ENCODE measurements at regions not wholly inside any gene's neighbourhood (a gene's known extent, or its start where the extent isn't known, plus 50 kb on each side); places are given as distances from the start of the nearest gene placed in this dataset.

GRCh38 chrX:36684053-36684452 lies 324.1 kb upstream of the FAM47C start:
- no peak overlapping the region for H3K27ac ChIP-seq (ENCODE audit: insufficient read length, low read depth, low read length)
- H3K79me2 ChIP-seq (ENCODE audit: insufficient read depth, low read length) = no peaks in the 10 kb centered on the region
- H3K4me1 ChIP-seq (ENCODE audit: insufficient read depth, low read length) = no peaks in the 10 kb centered on the region
- no peak overlapping the region for H2BK12ac ChIP-seq (ENCODE audit: insufficient read length, low read depth, low read length)
- Mint-ChIP-seq H3K4me1 (no peaks in the 10 kb centered on the region), H3K36me3 (ENCODE audit: insufficient read depth in 1 of 3, low read depth in 3 of 3) (peaks cover 0 to 2% (median 0%) of the 10 kb centered on the region in 3 experiments; a peak in 1 of 7 replicates), H3K9me3 (peaks cover 49 to 57% of the 10 kb centered on the region in 2 experiments), H3K4me3 (no peak overlapping the region), H3K27ac (no peak overlapping the region), H3K27me3 (ENCODE audit: low read depth) (no peaks in the 10 kb centered on the region; the same call in 1 of the 2 replicates)
- H2AK5ac ChIP-seq (ENCODE audit: insufficient read length, low read length) = no peak overlapping the region
- no peak overlapping the region for H3K4ac ChIP-seq (ENCODE audit: low read depth, low read length)
- no peaks in the 10 kb centered on the region; the same call in 1 of the 2 replicates for H3K27me3 ChIP-seq (ENCODE audit: insufficient read depth, low read length)
- no peak overlapping the region for H2BK120ac ChIP-seq (ENCODE audit: low read depth, low read length, poor library complexity, severe bottlenecking)
- H2BK15ac ChIP-seq (ENCODE audit: low read depth, low read length) = no peak overlapping the region
- H2AFZ ChIP-seq (ENCODE audit: low read length) = no peak overlapping the region
- H4K8ac ChIP-seq (replicated peaks; ENCODE audit: insufficient read length, low read depth, low read length) = no peak overlapping the region
- no peaks in the 10 kb centered on the region for H4K20me1 ChIP-seq (ENCODE audit: control insufficient read depth, insufficient read depth, insufficient read length)
- H3K9ac ChIP-seq (ENCODE audit: extremely low read depth, insufficient read length, low read length) = no peak overlapping the region
- H3K4me2 ChIP-seq (ENCODE audit: insufficient read depth, insufficient read length, low read length) = no peak overlapping the region
- no peak overlapping the region for H3K14ac ChIP-seq (ENCODE audit: insufficient read depth, low read length)
- no peak overlapping the region for H3K18ac ChIP-seq (ENCODE audit: insufficient read length, low read depth, low read length)
- H3K79me1 ChIP-seq (ENCODE audit: insufficient read depth, low read depth, low read length, poor library complexity, severe bottlenecking) = no peaks in the 10 kb centered on the region
- H4K5ac ChIP-seq (ENCODE audit: insufficient read length, low read depth, low read length) = no peak overlapping the region
- no peak overlapping the region for H3K23ac ChIP-seq (ENCODE audit: insufficient read length, low read depth, low read length)
- H3T11ph ChIP-seq (ENCODE audit: low read length) = no peak overlapping the region
- peak; percentile 52 for TF ChIP-seq CTCF (conservative IDR thresholded peaks at IDR 0.05)
- H2BK20ac ChIP-seq (ENCODE audit: low read depth, low read length, poor library complexity, severe bottlenecking) = no peak overlapping the region
- DNase-seq = no peak
- no peaks in the 10 kb centered on the region for H3K9me3 ChIP-seq (ENCODE audit: control insufficient read depth, low read depth, low read length)
- H3K56ac ChIP-seq (ENCODE audit: insufficient read length, low read depth, low read length) = no peak overlapping the region
- no peak overlapping the region for H2BK5ac ChIP-seq (ENCODE audit: insufficient read length, low read length)
- no peak overlapping the region for H4K91ac ChIP-seq (ENCODE audit: insufficient read length, low read depth, low read length)
- no peaks in the 10 kb centered on the region for H3K23me2 ChIP-seq (ENCODE audit: insufficient read length, low read depth, low read length, poor library complexity, severe bottlenecking)

Measured in H9 (cell line).